A673 (cell line): ENCODE measurements at regions not wholly inside any gene's neighbourhood (a gene's known extent, or its start where the extent isn't known, plus 50 kb on each side); places are given as distances from the start of the nearest gene placed in this dataset.

Experiments used
- BruUV-seq: library from RNA; stranded (reverse); fragments of 400-500 nt; replicated peaks from 2 replicates; lab custom pipeline; 2021; lab: Mats Ljungman, UMichigan
- CTCF ChIA-PET: fragments of 300-600 bp; sonication (Branson Sonifier 250); formaldehyde crosslinking; loops from one replicate; lab custom pipeline; 2022; ENCODE audit warnings: antibody characterized with exemption; lab: Charles Lee
- POLR2A ChIA-PET: fragments of 300-600 bp; sonication (Branson Sonifier 250); formaldehyde crosslinking; loops from one replicate; lab custom pipeline; 2022; ENCODE audit warnings: antibody characterized with exemption; ENCODE audit not compliant: low non-redundant PET; lab: Charles Lee
- DNase-seq: peaks from one replicate; pipeline ENCODE4 v3.0.0-alpha.2; 2015; ENCODE audit warnings: low spot score
- H3K27ac ChIP-seq: fragments of 200-600 bp; sonication (generic); 2 replicates; pipeline ENCODE4 v1.5.1; 2016; ENCODE audit warnings: mixed run types, low read depth, mild to moderate bottlenecking, mixed read lengths, antibody characterized with exemption, low read length; ENCODE audit not compliant: poor library complexity, severe bottlenecking
- H3K27me3 ChIP-seq: fragments of 200-600 bp; sonication (generic); replicated peaks from 2 replicates; pipeline ENCODE4 v1.6.1; 2017; ENCODE audit warnings: mixed run types, low read depth, mild to moderate bottlenecking, mixed read lengths, antibody characterized with exemption, low read length; ENCODE audit not compliant: insufficient read depth, poor library complexity
- H3K36me3 ChIP-seq: fragments of 200-600 bp; sonication (generic); 2 replicates; pipeline ENCODE4 v1.6.1; 2016; ENCODE audit warnings: mixed run types, mild to moderate bottlenecking, mixed read lengths, antibody characterized with exemption, low read length; ENCODE audit not compliant: insufficient read depth, poor library complexity, severe bottlenecking
- H3K4me1 ChIP-seq: fragments of 200-600 bp; sonication (generic); 2 replicates; pipeline ENCODE4 v1.6.1; 2017; ENCODE audit warnings: mixed run types, mild to moderate bottlenecking, mixed read lengths, antibody characterized with exemption, low read length; ENCODE audit not compliant: insufficient read depth, poor library complexity, severe bottlenecking
- H3K4me3 ChIP-seq: fragments of 200-600 bp; sonication (generic); 2 replicates; pipeline ENCODE4 v1.5.1; 2016; ENCODE audit warnings: low read depth, mixed run types, mild to moderate bottlenecking, mixed read lengths, low read length; ENCODE audit not compliant: poor library complexity, severe bottlenecking
- H3K9me3 ChIP-seq: fragments of 200-600 bp; sonication (generic); 2 replicates; pipeline ENCODE4 v1.6.1; 2016; ENCODE audit warnings: mixed run types, low read depth, mild to moderate bottlenecking, mixed read lengths, antibody characterized with exemption, low read length; ENCODE audit not compliant: poor library complexity, severe bottlenecking
- CTCF ChIP-seq: fragments of 300-800, 200-600 bp; sonication (generic); conservative IDR thresholded peaks from 2 replicates; pipeline ENCODE4 v1.5.1; 2017; ENCODE audit warnings: low read depth, mild to moderate bottlenecking, antibody characterized with exemption, low read length, moderate library complexity, mixed read lengths
- EZH2 ChIP-seq: fragments of 200-600 bp; sonication (generic); IDR thresholded peaks from 2 replicates; pipeline ENCODE4 v1.6.1; 2017; ENCODE audit warnings: borderline replicate concordance, low read depth, mild to moderate bottlenecking, mixed read lengths, antibody characterized with exemption, low read length; ENCODE audit not compliant: poor library complexity, severe bottlenecking
- intact Hi-C: fragments of 100-400 bp; cut with micrococcal nuclease; formaldehyde crosslinking; loops from one replicate; pipeline ENCODE4 v1.10.0; 2022; ENCODE audit not compliant: unreplicated experiment

GRCh38 chr2:20515290-20516220, 68.7 kb downstream of the RHOB start:
- no TSS peak for BruUV-seq
- H3K9me3 ChIP-seq: no peaks in the 10 kb centered on the region
- no peak overlapping the region for H3K27ac ChIP-seq
- CTCF ChIA-PET: no interaction called here
- TF ChIP-seq CTCF: no peak
- TF ChIP-seq EZH2: no peak
- no peak for DNase-seq
- intact Hi-C loops: no loop called here
- no peaks in the 10 kb centered on the region for H3K4me1 ChIP-seq
- no peaks in the 10 kb centered on the region for H3K27me3 ChIP-seq
- POLR2A ChIA-PET: no interaction called here
- H3K36me3 ChIP-seq: no peaks in the 10 kb centered on the region
- H3K4me3 ChIP-seq: no peak overlapping the region

- DNase-seq: no peak
- H3K4me3 ChIP-seq: no peak overlapping the region
- POLR2A ChIA-PET: no interaction called here
- no peaks in the 10 kb centered on the region for H3K4me1 ChIP-seq
- CTCF ChIA-PET: no interaction called here
- no peaks in the 10 kb centered on the region for H3K27me3 ChIP-seq
- intact Hi-C loops: no loop called here
- H3K27ac ChIP-seq: no peak overlapping the region
- BruUV-seq: no TSS peak
- TF ChIP-seq EZH2: no peak
- TF ChIP-seq CTCF: no peak
- no peaks in the 10 kb centered on the region for H3K9me3 ChIP-seq
- no peaks in the 10 kb centered on the region for H3K36me3 ChIP-seq
Measured at GRCh38 chr2:20516291-20516645, 69.4 kb downstream of the RHOB start.

- intact Hi-C loops: no loop called here
- no peaks in the 10 kb centered on the region for H3K27me3 ChIP-seq
- H3K36me3 ChIP-seq: no peaks in the 10 kb centered on the region
- TF ChIP-seq EZH2 (no peak), CTCF (no peak)
- BruUV-seq: no TSS peak
- CTCF ChIA-PET: no interaction called here
- H3K4me3 ChIP-seq: no peak overlapping the region
- no peak overlapping the region for H3K27ac ChIP-seq
- POLR2A ChIA-PET: no interaction called here
- no peaks in the 10 kb centered on the region for H3K4me1 ChIP-seq
- no peak for DNase-seq
- H3K9me3 ChIP-seq: no peaks in the 10 kb centered on the region
Measured at GRCh38 chr2:20516646-20517341, 69.9 kb downstream of the RHOB start.
